GM12872 (cell line): ENCODE measurements at regions not wholly inside any gene's neighbourhood (a gene's known extent, or its start where the extent isn't known, plus 50 kb on each side); places are given as distances from the start of the nearest gene placed in this dataset.

ENCODE experiments used
- CTCF ChIP-seq: IDR thresholded peaks from 3 replicates; pipeline ENCODE4 v1.5.1; 2011; ENCODE audit warnings: low read depth, mild to moderate bottlenecking, low read length, moderate library complexity; ENCODE audit not compliant: insufficient read depth

- no peak for TF ChIP-seq CTCF
These were observed 1308.2 kb upstream of the NRXN1 start for GRCh38 chr2:52340171-52340570.

- TF ChIP-seq CTCF: no peak
These were observed 1305.0 kb upstream of the NRXN1 start for GRCh38 chr2:52336951-52337350.

- no peak for TF ChIP-seq CTCF
These were observed 1303.8 kb upstream of the NRXN1 start for GRCh38 chr2:52335727-52336126.

GRCh38 chr2:52334185-52334584 lies 1302.3 kb upstream of the NRXN1 start:
- TF ChIP-seq CTCF: no peak

- no peak for TF ChIP-seq CTCF
These were observed 1295.7 kb upstream of the NRXN1 start for GRCh38 chr2:52327641-52328040.

GRCh38 chr2:52314231-52314630 lies 1282.3 kb upstream of the NRXN1 start:
- TF ChIP-seq CTCF: no peak

GRCh38 chr2:52312486-52312885 lies 1280.6 kb upstream of the NRXN1 start:
- no peak for TF ChIP-seq CTCF

- no peak for TF ChIP-seq CTCF
These were observed 1279.9 kb upstream of the NRXN1 start for GRCh38 chr2:52311862-52312261.
